SK-N-SH treated with all-trans-retinoic acid at 6 μM for 48 hours (cell line): ENCODE measurements at regions not wholly inside any gene's neighbourhood (a gene's known extent, or its start where the extent isn't known, plus 50 kb on each side); places are given as distances from the start of the nearest gene placed in this dataset.

Source experiments
- ARNTL ChIP-seq: fragments of 450-650 bp; formaldehyde crosslinking; IDR thresholded peaks from 2 replicates; pipeline ENCODE4 v1.5.0; 2020; ENCODE audit warnings: low read depth, mild to moderate bottlenecking, moderate library complexity, borderline replicate concordance
- CSDC2 ChIP-seq: fragments of 250-450 bp; sonication (Bioruptor Pico); IDR thresholded peaks from 2 replicates; pipeline ENCODE4 v1.5.0; 2020; ENCODE audit warnings: mild to moderate bottlenecking, moderate library complexity
- PATZ1 ChIP-seq: fragments of 250-450 bp; sonication (Bioruptor Pico); IDR thresholded peaks from 2 replicates; pipeline ENCODE4 v1.8.0; 2020; ENCODE audit warnings: mild to moderate bottlenecking, moderate library complexity, borderline replicate concordance
- PPARA ChIP-seq: fragments of 250-450 bp; sonication (Bioruptor Pico); IDR thresholded peaks from 2 replicates; pipeline ENCODE4 v1.5.0; 2020; ENCODE audit warnings: mild to moderate bottlenecking, borderline replicate concordance
- RARB ChIP-seq: fragments of 250-450 bp; sonication (Bioruptor Pico); IDR thresholded peaks from 2 replicates; pipeline ENCODE4 v1.8.0; 2021; ENCODE audit warnings: mild to moderate bottlenecking, moderate library complexity
- TCF4 ChIP-seq: fragments of 250-450 bp; sonication (Bioruptor Pico); IDR thresholded peaks from 2 replicates; pipeline ENCODE4 v1.8.0; 2021; ENCODE audit warnings: mild to moderate bottlenecking, moderate library complexity, borderline replicate concordance

- no peak for TF ChIP-seq TCF4 (CRISPR knock-in tag)
- TF ChIP-seq PATZ1 = no peak
- TF ChIP-seq RARB (CRISPR knock-in tag) = no peak
- TF ChIP-seq ARNTL (CRISPR knock-in tag) = no peak
- no peak for TF ChIP-seq PPARA (CRISPR knock-in tag)
- TF ChIP-seq CSDC2 (CRISPR knock-in tag) = no peak
Observed at GRCh38 chr1:98054786-98055185, 134.0 kb upstream of the DPYD start.
